SK-N-SH treated with all-trans-retinoic acid at 6 μM for 48 hours (cell line): ENCODE measurements at regions not wholly inside any gene's neighbourhood (a gene's known extent, or its start where the extent isn't known, plus 50 kb on each side); places are given as distances from the start of the nearest gene placed in this dataset.

Experiments
- ATAC-seq: fragments of 200-7000 bp; cut with Tn5 transposase; 3 replicates; pipeline ENCODE4 v1.9.1; 2020; ENCODE audit warnings: mild to moderate bottlenecking, moderate library complexity
- ARNTL ChIP-seq: fragments of 450-650 bp; formaldehyde crosslinking; IDR thresholded peaks from 2 replicates; pipeline ENCODE4 v1.5.0; 2020; ENCODE audit warnings: low read depth, mild to moderate bottlenecking, moderate library complexity, borderline replicate concordance
- BACH2 ChIP-seq: fragments of 250-450 bp; sonication (Bioruptor Pico); IDR thresholded peaks from 2 replicates; pipeline ENCODE4 v1.9.0; 2021; ENCODE audit warnings: mild to moderate bottlenecking, borderline replicate concordance
- CSDC2 ChIP-seq: fragments of 250-450 bp; sonication (Bioruptor Pico); IDR thresholded peaks from 2 replicates; pipeline ENCODE4 v1.5.0; 2020; ENCODE audit warnings: mild to moderate bottlenecking, moderate library complexity
- OSR1 ChIP-seq: fragments of 250-450 bp; sonication (Bioruptor Pico); IDR thresholded peaks from 2 replicates; pipeline ENCODE4 v1.8.0; 2022; ENCODE audit warnings: moderate library complexity, mild to moderate bottlenecking, inconsistent platforms
- RARB ChIP-seq: fragments of 250-450 bp; sonication (Bioruptor Pico); IDR thresholded peaks from 2 replicates; pipeline ENCODE4 v1.8.0; 2021; ENCODE audit warnings: mild to moderate bottlenecking, moderate library complexity
- SNAI2 ChIP-seq: fragments of 250-450 bp; sonication (Bioruptor Pico); IDR thresholded peaks from 2 replicates; pipeline ENCODE4 v1.5.0; 2020; ENCODE audit warnings: mild to moderate bottlenecking, moderate library complexity
- TCF4 ChIP-seq: fragments of 250-450 bp; sonication (Bioruptor Pico); IDR thresholded peaks from 2 replicates; pipeline ENCODE4 v1.8.0; 2021; ENCODE audit warnings: mild to moderate bottlenecking, moderate library complexity, borderline replicate concordance
- TOX ChIP-seq: fragments of 250-450 bp; sonication (Bioruptor Pico); IDR thresholded peaks from 2 replicates; pipeline ENCODE4 v1.8.0; 2021; ENCODE audit warnings: mild to moderate bottlenecking, moderate library complexity, borderline replicate concordance
- ZC3H10 ChIP-seq: fragments of 250-450 bp; sonication (Bioruptor Pico); IDR thresholded peaks from 2 replicates; pipeline ENCODE4 v1.5.1; 2021; ENCODE audit warnings: mild to moderate bottlenecking, moderate library complexity
- ZFP3 ChIP-seq: fragments of 250-450 bp; sonication (Bioruptor Pico); IDR thresholded peaks from 2 replicates; pipeline ENCODE4 v1.5.0; 2020; ENCODE audit warnings: mild to moderate bottlenecking, moderate library complexity
- ZFP30 ChIP-seq: fragments of 450-650 bp; formaldehyde crosslinking; IDR thresholded peaks from 2 replicates; pipeline ENCODE4 v1.5.0; 2022; ENCODE audit warnings: mild to moderate bottlenecking, moderate library complexity
- ZNF70 ChIP-seq: fragments of 450-650 bp; formaldehyde crosslinking; IDR thresholded peaks from 2 replicates; pipeline ENCODE4 v1.5.0; 2020; ENCODE audit warnings: mild to moderate bottlenecking, moderate library complexity
- ZNF8 ChIP-seq: fragments of 450-650 bp; formaldehyde crosslinking; IDR thresholded peaks from 2 replicates; pipeline ENCODE4 v1.5.0; 2020; ENCODE audit warnings: mild to moderate bottlenecking, moderate library complexity
- TF ChIP-seq, protein P1 (sequence below): fragments of 250-450 bp; sonication (Bioruptor Pico); IDR thresholded peaks from 2 replicates; pipeline ENCODE4 v1.5.0; 2020; ENCODE audit warnings: mild to moderate bottlenecking, moderate library complexity
- TF ChIP-seq, protein P2 (sequence below): fragments of 250-450 bp; sonication (Bioruptor Pico); IDR thresholded peaks from 2 replicates; pipeline ENCODE4 v1.5.1; 2021; ENCODE audit warnings: mild to moderate bottlenecking, moderate library complexity
- TF ChIP-seq, protein P3 (sequence below): fragments of 250-450 bp; sonication (Bioruptor Pico); IDR thresholded peaks from 2 replicates; pipeline ENCODE4 v1.8.0; 2021; ENCODE audit warnings: low read depth, mild to moderate bottlenecking, moderate library complexity, borderline replicate concordance
- TF ChIP-seq, protein P4 (sequence below): fragments of 250-450 bp; sonication (Bioruptor Pico); IDR thresholded peaks from 2 replicates; pipeline ENCODE4 v1.5.1; 2020; ENCODE audit warnings: low read depth, mild to moderate bottlenecking, moderate library complexity
- TF ChIP-seq, protein P5 (sequence below): fragments of 250-450 bp; sonication (Bioruptor Pico); IDR thresholded peaks from 2 replicates; pipeline ENCODE4 v1.8.0; 2020; ENCODE audit warnings: mild to moderate bottlenecking, moderate library complexity, borderline replicate concordance

DNA sequence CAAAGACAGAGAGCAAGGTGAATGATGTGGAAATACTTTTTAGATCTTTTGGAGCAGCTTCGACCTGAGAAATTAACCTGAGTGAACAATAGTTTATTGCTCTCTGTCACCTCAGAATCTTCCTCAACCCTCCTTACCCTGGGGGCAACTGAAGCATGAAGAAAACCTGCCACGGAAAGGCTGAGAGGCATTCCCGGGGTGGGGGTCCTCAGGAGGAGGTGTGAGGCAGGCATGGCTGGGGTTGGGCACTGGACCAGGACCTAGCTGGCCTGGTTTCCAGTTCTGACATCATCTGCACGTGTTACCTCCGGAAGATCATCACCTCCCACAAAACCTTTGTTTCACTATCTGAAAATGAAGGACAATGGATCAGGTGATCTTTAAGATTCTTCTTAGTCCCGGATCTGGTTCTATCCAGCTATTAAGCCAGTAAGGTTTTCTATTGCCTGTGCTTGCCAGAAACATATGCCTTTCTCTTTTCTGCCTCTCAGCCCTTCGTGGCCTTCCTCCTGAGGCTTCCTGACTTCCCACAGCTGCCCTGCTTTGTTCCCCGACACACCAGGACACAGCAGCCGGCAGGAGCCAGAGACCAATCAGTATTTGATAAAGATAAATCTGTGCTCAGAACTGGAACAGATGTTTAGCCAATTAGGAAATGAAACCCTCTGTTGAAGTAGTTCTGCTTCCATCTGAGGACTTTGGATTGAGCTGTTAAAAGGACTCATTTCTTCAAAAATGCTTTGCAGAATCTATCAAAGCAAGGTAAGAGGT, 232.5 kb downstream of the TDRD15 start:
- TF ChIP-seq, protein P1, sequence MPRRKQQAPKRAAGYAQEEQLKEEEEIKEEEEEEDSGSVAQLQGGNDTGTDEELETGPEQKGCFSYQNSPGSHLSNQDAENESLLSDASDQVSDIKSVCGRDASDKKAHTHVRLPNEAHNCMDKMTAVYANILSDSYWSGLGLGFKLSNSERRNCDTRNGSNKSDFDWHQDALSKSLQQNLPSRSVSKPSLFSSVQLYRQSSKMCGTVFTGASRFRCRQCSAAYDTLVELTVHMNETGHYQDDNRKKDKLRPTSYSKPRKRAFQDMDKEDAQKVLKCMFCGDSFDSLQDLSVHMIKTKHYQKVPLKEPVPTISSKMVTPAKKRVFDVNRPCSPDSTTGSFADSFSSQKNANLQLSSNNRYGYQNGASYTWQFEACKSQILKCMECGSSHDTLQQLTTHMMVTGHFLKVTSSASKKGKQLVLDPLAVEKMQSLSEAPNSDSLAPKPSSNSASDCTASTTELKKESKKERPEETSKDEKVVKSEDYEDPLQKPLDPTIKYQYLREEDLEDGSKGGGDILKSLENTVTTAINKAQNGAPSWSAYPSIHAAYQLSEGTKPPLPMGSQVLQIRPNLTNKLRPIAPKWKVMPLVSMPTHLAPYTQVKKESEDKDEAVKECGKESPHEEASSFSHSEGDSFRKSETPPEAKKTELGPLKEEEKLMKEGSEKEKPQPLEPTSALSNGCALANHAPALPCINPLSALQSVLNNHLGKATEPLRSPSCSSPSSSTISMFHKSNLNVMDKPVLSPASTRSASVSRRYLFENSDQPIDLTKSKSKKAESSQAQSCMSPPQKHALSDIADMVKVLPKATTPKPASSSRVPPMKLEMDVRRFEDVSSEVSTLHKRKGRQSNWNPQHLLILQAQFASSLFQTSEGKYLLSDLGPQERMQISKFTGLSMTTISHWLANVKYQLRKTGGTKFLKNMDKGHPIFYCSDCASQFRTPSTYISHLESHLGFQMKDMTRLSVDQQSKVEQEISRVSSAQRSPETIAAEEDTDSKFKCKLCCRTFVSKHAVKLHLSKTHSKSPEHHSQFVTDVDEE (CRISPR knock-in tag), result 0 out of 2 replicates have a peak, but pooled peaks have one; percentile 42
- TF ChIP-seq TCF4 (peak; percentile 87), ARNTL (no peak), RARB (CRISPR knock-in tag) (no peak)
- TF ChIP-seq, all 23 proteins: peak for 2
- ATAC-seq, result no peak

DNA sequence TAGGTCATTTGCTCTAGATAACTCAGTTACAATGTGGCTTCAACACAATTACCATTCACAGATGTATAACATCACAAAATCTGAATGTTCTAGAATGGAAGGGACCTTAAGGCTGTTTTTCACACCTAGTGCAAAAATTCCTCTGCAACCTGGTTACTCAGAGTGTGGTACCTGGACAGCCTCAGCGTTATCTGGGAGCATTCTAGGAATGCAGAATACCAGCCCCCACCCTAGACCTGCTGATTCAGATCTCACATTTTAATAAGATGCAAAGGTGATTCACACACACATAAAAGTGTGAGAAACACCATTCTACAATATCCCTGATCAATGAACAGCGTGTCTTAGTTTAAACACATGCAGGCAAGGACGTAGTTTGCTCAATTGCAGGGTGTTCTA, 233.1 kb downstream of the TDRD15 start:
- ATAC-seq, result no peak
- no peak for TF ChIP-seq ZFP30 (CRISPR knock-in tag)
- TF ChIP-seq BACH2, result no peak
- no peak for TF ChIP-seq ZFP3 (CRISPR knock-in tag)
- TF ChIP-seq ZNF8, result no peak
- TF ChIP-seq, protein P2, sequence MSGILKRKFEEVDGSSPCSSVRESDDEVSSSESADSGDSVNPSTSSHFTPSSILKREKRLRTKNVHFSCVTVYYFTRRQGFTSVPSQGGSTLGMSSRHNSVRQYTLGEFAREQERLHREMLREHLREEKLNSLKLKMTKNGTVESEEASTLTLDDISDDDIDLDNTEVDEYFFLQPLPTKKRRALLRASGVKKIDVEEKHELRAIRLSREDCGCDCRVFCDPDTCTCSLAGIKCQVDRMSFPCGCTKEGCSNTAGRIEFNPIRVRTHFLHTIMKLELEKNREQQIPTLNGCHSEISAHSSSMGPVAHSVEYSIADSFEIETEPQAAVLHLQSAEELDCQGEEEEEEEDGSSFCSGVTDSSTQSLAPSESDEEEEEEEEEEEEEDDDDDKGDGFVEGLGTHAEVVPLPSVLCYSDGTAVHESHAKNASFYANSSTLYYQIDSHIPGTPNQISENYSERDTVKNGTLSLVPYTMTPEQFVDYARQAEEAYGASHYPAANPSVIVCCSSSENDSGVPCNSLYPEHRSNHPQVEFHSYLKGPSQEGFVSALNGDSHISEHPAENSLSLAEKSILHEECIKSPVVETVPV (CRISPR knock-in tag), result no peak
- TF ChIP-seq, protein P3, sequence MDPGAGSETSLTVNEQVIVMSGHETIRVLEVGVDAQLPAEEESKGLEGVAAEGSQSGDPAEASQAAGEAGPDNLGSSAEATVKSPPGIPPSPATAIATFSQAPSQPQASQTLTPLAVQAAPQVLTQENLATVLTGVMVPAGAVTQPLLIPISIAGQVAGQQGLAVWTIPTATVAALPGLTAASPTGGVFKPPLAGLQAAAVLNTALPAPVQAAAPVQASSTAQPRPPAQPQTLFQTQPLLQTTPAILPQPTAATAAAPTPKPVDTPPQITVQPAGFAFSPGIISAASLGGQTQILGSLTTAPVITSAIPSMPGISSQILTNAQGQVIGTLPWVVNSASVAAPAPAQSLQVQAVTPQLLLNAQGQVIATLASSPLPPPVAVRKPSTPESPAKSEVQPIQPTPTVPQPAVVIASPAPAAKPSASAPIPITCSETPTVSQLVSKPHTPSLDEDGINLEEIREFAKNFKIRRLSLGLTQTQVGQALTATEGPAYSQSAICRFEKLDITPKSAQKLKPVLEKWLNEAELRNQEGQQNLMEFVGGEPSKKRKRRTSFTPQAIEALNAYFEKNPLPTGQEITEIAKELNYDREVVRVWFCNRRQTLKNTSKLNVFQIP (CRISPR knock-in tag), result no peak
- no peak for TF ChIP-seq ZC3H10
- no peak for TF ChIP-seq CSDC2 (CRISPR knock-in tag)
- TF ChIP-seq ZNF70 (CRISPR knock-in tag), result no peak
- no peak for TF ChIP-seq ARNTL
- TF ChIP-seq, protein P1 (CRISPR knock-in tag), result no peak
- TF ChIP-seq SNAI2 (CRISPR knock-in tag), result no peak
- TF ChIP-seq TCF4, result no peak
- TF ChIP-seq, protein P4, sequence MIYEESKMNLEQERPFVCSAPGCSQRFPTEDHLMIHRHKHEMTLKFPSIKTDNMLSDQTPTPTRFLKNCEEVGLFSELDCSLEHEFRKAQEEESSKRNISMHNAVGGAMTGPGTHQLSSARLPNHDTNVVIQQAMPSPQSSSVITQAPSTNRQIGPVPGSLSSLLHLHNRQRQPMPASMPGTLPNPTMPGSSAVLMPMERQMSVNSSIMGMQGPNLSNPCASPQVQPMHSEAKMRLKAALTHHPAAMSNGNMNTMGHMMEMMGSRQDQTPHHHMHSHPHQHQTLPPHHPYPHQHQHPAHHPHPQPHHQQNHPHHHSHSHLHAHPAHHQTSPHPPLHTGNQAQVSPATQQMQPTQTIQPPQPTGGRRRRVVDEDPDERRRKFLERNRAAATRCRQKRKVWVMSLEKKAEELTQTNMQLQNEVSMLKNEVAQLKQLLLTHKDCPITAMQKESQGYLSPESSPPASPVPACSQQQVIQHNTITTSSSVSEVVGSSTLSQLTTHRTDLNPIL (CRISPR knock-in tag), result no peak

DNA sequence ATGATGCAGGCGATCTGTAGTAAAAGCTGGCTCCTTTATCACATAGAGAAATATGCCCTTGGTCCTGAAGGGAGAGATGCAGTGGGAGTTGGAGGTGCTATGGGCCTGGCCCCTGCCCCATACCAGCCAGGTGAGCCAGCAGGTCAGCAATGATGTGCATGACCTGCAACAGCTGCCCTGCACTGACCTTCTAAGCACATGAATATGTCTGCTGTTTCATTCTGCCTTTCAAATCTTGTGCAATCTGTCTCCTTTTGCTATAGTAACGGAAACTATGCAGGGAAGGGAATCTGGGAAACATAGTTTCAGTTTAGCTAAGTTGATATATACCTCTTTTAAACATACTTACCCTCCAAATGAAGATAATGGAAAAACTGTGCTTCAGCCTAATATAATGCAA, 235.2 kb downstream of the TDRD15 start:
- no peak for TF ChIP-seq ARNTL
- no peak for TF ChIP-seq RARB (CRISPR knock-in tag)
- TF ChIP-seq, protein P5, sequence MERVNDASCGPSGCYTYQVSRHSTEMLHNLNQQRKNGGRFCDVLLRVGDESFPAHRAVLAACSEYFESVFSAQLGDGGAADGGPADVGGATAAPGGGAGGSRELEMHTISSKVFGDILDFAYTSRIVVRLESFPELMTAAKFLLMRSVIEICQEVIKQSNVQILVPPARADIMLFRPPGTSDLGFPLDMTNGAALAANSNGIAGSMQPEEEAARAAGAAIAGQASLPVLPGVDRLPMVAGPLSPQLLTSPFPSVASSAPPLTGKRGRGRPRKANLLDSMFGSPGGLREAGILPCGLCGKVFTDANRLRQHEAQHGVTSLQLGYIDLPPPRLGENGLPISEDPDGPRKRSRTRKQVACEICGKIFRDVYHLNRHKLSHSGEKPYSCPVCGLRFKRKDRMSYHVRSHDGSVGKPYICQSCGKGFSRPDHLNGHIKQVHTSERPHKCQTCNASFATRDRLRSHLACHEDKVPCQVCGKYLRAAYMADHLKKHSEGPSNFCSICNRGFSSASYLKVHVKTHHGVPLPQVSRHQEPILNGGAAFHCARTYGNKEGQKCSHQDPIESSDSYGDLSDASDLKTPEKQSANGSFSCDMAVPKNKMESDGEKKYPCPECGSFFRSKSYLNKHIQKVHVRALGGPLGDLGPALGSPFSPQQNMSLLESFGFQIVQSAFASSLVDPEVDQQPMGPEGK, result no peak
- TF ChIP-seq TOX (CRISPR knock-in tag), result no peak
- no peak for TF ChIP-seq OSR1 (CRISPR knock-in tag)
- no peak for TF ChIP-seq ZFP30 (CRISPR knock-in tag)
- no peak for TF ChIP-seq TCF4
- ATAC-seq, result no peak
